Hypothalamus (tissue), 51 donors: ENCODE measurements at regions not wholly inside any gene's neighbourhood (a gene's known extent, or its start where the extent isn't known, plus 50 kb on each side); places are given as distances from the start of the nearest gene placed in this dataset.

ENCODE experiments used
- DNase-seq, 51 donors: peaks; one replicate each; lab custom pipeline; 2025; lab: John Stamatoyannopoulos, UW

DNA sequence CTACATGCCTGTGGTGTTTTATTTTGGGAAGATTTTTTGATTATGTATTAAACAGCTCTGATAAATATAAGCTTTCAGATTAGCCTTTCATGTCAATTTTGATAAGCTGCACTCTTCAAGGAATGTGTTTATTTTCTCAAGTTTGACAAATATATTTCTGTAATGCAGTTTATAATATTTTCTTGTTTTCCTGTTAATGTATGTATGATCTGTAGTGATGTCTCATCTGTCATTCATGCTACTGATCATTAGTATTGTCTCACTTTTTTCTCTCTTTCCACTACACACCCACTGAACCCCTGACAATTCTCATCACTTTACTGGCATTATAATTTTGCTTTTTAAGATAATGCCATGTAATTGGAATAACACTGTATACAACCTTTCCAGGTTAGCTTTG lies 100.9 kb downstream of the TMEM18 start:
- DNase-seq, result no peak

GRCh38 chr2:575727-576236 lies 101.4 kb downstream of the TMEM18 start:
- DNase-seq, result no peak

DNA sequence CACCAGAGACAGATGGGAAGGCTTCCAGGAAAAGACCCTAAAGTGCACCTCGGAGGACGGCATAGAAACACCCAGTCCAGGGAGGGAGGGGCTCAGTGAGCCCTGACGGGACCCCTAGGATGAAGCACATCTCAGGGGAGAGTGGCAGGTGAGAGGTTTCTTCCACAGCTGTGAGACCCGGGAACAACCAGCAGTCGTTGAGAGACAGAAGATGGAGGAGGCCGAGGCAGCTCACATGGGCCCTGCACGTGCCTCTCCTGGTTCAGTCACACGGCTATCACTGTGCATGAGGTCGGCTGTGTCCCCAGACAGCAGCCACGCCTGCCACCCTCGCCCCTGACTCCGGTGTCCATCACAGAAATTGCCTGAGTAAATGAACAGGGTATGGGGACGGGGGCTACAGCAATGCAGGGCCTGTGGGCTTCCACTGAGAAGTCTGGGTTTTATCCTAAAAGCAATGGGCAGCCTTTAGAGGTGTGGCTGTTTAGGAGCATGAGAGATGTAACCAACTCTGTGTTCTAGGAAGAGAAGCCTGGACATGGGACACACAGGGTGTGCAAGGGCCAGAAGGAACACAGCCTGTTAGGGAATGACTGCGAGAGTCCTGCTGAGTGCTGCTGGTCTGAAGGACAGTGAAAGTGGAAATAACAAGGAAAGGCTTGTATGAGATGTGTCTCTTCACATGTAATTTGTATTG lies 102.0 kb downstream of the TMEM18 start:
- DNase-seq, result no peak

GRCh38 chr2:573805-574392 lies 103.3 kb downstream of the TMEM18 start:
- DNase-seq, result no peak

DNA sequence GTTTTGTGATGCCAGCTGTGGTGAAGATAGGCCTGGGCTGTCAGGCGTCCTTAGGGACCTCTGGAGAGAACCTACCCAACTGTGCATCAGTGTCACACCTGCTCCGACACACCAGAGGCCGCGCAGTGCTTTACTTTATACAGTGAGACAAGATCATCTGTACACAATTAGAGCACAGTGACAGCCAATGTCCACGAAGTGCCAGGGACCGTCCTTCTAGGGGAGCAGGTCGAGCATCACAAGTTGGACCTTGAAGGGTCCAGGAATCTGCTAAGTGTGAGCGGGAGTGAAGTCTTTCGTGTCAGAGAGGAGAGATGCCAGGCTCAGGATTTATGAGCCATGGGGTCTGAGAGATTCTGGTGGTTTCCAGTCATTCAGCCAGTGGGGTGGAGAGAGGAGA lies 104.2 kb downstream of the TMEM18 start:
- no peak for DNase-seq

GRCh38 chr2:569681-570080 lies 107.5 kb downstream of the TMEM18 start:
- DNase-seq, result no peak

GRCh38 chr2:568639-569235 lies 108.5 kb downstream of the TMEM18 start:
- DNase-seq, result no peak

- DNase-seq, result no peak
Measured at GRCh38 chr2:567865-568638, 109.2 kb downstream of the TMEM18 start.

GRCh38 chr2:567496-567864 lies 109.7 kb downstream of the TMEM18 start:
- no peak for DNase-seq

GRCh38 chr2:566379-567313 lies 110.6 kb downstream of the TMEM18 start:
- DNase-seq, result no peak

- no peak for DNase-seq
Measured at GRCh38 chr2:564471-565181, 112.6 kb downstream of the TMEM18 start.

- no peak for DNase-seq
Measured at GRCh38 chr2:563512-563911, 113.7 kb downstream of the TMEM18 start.

DNA sequence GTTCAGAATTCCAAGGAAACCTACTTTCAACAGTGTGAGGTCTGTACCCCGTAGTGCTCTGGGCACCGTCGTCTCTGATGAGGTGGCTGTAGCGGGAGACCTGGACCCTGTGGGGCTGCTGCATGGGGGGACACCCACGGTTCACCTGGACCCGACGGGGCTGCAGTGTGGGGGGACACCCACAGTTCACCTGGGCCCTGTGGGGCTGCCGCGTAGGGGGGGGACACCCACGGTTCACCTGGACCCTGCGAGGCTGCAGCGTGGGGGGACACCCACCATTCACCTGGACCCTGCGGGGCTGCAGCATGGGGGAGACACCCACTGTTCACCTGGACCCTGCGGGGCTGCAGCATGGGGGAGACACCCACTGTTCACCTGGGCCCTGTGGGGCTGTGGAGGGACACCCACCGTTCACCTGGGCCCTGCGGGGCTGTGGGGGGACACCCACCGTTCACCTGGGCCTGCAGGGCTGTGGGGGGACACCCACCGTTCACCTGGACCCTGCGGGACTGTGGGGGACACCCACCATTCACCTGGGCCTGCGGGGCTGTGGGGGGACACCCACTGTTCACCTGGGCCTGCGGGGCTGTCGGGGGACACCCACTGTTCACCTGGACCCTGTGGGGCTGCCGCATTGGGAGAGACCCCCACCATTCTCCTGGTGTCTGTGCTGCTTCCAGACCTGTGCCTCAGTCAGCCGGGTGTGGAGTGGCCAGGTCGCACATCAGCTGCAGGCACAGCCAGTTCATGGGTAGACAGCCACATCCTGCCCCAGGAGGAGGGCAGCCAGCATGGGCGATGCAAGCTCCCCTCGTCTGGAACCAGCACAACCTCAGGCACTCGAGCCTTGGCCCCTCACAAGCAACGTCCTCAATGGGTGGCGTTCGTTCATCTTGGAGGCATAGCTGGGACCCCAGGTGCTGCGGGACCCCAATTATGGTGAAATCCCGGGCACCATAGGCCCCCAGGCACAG lies 114.5 kb downstream of the TMEM18 start:
- DNase-seq, result no peak

GRCh38 chr2:558879-559278 lies 118.3 kb downstream of the TMEM18 start:
- no peak for DNase-seq

GRCh38 chr2:558302-558642 lies 118.9 kb downstream of the TMEM18 start:
- no peak for DNase-seq

GRCh38 chr2:557635-558301 lies 119.4 kb downstream of the TMEM18 start:
- DNase-seq, result peak in 2 of 51 donors; percentile 5 to 43

GRCh38 chr2:556485-556884 lies 120.7 kb downstream of the TMEM18 start:
- DNase-seq, result no peak
